HG03354 (cell line): ENCODE measurements at regions not wholly inside any gene's neighbourhood (a gene's known extent, or its start where the extent isn't known, plus 50 kb on each side); places are given as distances from the start of the nearest gene placed in this dataset.
"Not testable (repeated sequence)": the region's sequence is repeated elsewhere in the genome, so short reads cannot be mapped to it uniquely, and the experiment has no call there.

Source experiments
- ATAC-seq: cut with Tn5 transposase; IDR thresholded peaks from one replicate; pipeline ENCODE4 v1.9.1; 2021; ENCODE audit warnings: mild to moderate bottlenecking; ENCODE audit not compliant: unreplicated experiment, poor library complexity, severe bottlenecking

GRCh38 chr6:130494729-130495128 lies 128.9 kb downstream of the TMEM200A start:
- no peak for ATAC-seq

GRCh38 chr6:130500693-130501092 lies 134.9 kb downstream of the TMEM200A start:
- ATAC-seq = no peak

- ATAC-seq = no peak
Observed at GRCh38 chr6:130503146-130503545, 137.3 kb downstream of the TMEM200A start.

- ATAC-seq = no peak
Observed at GRCh38 chr6:130505808-130506598, 140.2 kb downstream of the TMEM200A start.

DNA sequence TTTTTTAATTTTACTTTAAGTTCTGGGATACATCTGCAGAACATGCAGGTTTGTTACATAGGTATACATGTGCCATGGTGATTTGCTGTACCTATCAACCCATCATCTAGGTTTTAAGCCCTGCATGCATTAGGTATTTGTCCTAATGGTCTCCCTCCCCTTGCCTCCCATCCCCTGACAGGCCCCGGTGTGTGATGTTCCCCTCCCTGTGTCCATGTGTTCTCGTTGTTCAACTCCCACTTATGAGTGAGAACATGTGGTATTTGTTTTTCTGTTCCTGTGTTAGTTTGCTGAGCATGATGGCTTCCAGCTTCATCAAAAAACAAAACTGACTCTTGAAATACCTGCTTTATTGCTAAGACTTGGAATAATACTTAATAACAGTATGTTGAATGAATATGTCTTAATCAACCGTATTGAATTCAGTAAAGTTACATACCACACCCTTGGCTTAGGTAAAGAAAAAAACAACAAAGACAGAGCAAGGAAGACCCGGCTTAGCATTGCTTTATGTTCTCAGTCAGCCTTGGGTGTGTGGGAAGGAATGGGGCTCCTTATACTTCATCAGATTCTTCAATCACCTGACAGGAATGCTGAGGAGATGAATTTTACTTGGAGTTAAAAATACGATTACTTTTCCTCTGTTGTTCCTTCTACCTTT lies 141.3 kb downstream of the TMEM200A start:
- ATAC-seq = not testable (repeated sequence)

GRCh38 chr6:130507666-130508028 lies 141.8 kb downstream of the TMEM200A start:
- ATAC-seq = no peak

- ATAC-seq = peak; percentile 71
Observed at GRCh38 chr6:130513770-130514169, 148.0 kb downstream of the TMEM200A start.

DNA sequence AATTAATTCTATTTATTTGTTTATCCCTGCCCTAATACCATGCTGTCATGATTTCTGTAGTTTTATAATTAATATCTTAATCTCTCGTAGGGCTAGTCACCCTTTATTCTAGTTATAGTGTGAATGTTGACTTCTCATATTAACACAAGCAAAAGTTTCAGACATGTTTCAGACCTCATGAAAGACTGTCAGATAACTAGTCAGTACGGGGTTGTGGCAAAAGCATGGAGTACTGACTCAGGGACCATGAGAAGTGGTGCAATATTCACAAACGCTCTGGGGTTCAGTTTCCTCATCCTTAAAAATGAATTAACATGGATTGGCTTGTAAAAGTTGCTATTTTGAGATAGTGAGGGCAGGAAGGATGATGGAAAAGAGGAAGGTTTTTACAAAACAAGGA lies 148.9 kb downstream of the TMEM200A start:
- no peak for ATAC-seq

- no peak for ATAC-seq
Observed at GRCh38 chr6:130515306-130515705, 149.5 kb downstream of the TMEM200A start.

DNA sequence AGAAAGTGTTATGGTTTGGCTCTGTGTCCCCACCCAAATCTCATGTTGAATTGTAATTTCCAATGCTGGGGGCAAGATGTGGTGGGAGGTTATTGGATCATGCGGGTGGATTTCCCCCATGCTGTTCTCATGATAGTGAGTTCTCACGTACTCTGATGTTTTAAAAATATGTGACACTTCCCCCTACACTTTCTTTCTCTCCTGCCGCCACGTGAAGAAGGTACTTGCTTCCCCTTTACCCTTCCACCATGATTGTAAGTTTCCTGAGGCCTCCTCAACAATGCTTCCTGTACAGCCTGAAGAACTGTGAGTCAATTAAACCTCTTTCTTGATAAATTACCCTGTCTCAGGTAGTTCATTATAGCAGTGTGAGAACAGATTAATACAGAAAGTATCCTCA lies 150.8 kb downstream of the TMEM200A start:
- ATAC-seq = no peak

DNA sequence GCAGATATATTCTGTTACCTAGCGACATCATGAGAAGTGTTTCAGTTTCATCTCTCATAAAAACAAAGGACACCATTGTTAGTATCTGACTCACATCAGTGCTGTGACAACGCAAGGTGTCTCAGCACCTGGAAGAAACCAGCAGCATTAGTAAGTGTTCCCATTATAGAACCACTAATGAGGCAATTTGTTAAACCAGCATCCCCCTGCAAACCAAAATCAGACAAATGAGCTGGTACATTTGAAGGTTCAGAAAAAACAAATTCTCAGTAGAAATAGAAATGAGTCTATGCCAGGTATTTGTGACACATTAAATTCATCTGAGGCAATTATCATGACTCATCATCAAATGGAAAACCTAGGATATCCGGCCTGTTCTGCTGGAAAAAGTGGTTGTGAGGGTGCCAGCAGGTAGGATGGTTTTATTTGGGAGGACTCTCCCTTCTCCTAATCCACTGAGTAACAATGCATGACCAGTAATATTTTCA lies 151.7 kb downstream of the TMEM200A start:
- ATAC-seq = peak; percentile 91

- ATAC-seq = no peak
Observed at GRCh38 chr6:130518588-130518987, 152.8 kb downstream of the TMEM200A start.

DNA sequence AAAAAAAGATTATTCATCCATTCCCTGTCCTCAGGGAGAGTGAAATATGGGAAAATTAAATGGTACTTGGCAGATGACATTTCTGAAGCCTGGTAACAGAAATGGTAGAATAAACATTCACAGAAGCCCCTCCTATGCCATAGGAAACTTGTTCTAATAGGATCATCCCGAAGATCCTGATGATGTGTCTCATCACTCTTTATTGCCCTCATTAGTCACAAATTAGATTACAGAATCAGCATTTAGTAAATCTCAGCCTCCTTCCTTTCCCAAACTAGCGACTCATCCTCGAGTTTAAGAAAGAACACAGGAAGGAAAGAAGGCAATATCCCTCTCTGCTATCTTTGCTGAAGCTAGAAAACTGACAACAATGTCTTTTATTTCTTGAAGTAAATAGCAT lies 154.4 kb downstream of the TMEM200A start:
- no peak for ATAC-seq

GRCh38 chr6:130520801-130521200 lies 155.0 kb downstream of the TMEM200A start:
- no peak for ATAC-seq

GRCh38 chr6:130524552-130524951 lies 158.7 kb downstream of the TMEM200A start:
- ATAC-seq = peak; percentile 49

GRCh38 chr6:130525408-130525807 lies 159.6 kb downstream of the TMEM200A start:
- ATAC-seq = peak; percentile 56

- ATAC-seq = no peak
Observed at GRCh38 chr6:130526466-130526865, 160.6 kb downstream of the TMEM200A start.

DNA sequence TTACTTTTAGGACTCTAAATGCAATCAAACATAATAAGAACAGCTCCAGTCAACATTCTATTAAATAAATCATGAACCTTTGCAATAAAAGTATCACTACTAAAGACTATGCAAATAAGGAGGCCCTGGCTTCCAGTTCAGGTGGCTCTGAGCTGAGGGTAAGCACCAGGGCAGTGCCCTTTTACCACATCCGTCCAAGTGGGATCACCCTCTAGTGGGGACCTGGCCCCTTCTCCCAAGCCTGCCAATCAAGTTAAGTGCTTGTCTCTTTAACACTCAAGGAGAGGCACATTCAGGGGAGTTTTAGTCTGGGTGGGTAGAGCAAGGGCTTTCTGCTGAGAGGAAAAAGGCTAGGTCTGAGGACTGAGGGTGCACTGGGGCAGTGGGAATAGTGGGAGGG lies 161.4 kb downstream of the TMEM200A start:
- no peak for ATAC-seq

DNA sequence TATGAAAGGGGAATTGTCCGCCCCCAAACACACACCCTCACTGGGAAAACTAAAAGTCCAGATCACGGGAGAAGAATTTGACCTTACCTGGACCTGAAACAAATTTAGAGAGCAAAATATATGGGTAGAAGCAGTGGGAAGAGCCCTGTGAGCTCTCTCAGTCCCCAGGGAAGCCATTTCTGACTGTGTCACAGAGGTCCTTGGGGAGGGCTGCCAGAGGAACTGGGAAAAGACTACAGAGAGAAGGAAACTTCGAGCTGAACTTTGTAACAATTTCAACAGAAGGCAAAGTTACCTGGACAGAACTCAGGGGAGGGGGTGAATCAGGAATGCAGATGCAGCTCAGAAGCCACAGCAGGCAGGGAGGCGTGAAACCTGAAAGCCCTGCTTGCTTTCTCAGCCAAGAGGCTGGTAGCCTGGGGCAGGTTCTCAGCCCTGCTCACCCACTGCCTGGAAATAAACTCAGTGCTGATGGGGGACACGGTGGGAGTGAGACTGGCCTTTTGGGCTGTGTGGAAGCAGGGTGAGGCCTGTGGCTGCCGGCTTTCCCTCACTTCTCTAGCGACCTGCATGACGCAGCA lies 163.8 kb downstream of the TMEM200A start:
- ATAC-seq = no peak

DNA sequence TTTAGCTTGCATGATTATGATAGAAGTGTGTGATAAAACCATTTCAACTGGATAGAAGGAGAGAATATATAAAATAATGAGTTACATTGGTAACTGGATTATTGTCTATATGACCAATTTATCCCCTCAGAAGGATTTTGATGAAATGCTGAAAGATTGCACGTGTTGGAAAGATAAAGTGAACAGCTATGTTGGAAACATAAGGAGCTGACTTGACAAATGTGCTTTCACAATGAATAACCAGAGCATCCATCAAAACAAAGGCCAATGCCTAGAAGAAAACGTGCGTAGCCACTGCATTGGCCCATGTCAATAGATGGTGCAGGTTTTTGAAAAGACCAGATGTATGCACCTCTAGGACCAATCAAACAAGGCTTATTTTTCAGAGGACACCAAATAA lies 168.8 kb downstream of the TMEM200A start:
- no peak for ATAC-seq

DNA sequence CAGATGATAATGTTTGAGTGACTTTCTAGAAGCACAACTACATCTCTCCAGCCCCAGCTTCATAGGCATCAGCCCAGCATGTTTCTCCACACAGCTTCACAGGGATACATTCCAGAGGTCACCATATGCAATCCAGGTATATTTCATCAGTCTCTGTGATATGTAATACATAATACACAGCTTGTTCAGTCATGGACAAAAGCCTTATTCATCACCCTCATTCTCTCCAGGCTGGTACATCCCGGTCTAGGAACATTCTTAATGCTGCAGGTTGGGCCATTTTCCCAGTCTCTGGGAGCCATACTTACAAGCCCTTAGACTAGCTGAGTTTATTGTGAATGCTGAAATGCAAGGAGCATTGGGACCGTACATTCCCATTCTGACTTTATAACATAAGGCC lies 169.4 kb downstream of the TMEM200A start:
- ATAC-seq = no peak
